ENCODE measurements at regions not wholly inside any gene's neighbourhood (a gene's known extent, or its start where the extent isn't known, plus 50 kb on each side); places are given as distances from the start of the nearest gene placed in this dataset.
"Not testable (repeated sequence)": the region's sequence is repeated elsewhere in the genome, so short reads cannot be mapped to it uniquely, and the experiment has no call there.

DNA sequence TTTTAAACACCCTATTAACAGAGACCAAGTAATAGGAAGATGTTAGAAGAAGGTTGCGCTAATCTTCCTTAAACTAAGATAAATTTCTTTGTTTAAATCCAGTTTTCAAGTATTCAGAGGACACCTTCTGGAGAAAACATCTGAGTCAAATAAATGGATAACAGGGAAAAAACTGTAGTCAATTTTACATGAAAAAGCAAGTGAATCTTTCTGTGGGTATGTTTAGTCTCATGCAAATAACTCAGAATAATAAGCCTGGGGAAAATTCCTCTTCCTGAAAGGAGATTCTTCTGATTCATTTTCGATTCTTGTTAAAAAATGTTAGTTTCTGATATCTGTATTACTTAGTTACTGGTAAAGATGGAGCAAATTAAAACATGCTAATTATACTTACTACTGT is 145.5 kb downstream of the CTH start:
- no peak for DNase-seq (ENCODE audit: low spot score)

DNA sequence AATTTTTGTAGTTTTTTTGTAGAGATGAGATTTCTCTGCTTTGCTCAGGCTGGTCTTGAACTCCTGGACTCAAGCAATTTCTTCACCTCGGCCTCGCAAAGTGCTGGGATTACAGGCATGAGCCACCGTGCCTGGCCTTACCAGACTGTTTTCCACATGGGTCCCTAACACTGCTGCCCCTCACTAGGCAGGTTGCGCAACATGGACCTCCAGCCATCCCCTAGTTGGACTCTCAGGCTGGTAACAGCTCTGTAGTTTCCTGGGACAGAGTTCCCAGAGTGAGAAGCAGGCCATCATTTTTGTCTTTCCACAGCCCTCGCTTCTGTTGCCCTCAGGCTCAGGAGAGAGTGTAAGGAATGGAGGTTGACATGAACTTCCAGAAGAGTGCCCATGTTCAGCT is 156.1 kb downstream of the CTH start:
- no peak for DNase-seq (ENCODE audit: low spot score)

DNA sequence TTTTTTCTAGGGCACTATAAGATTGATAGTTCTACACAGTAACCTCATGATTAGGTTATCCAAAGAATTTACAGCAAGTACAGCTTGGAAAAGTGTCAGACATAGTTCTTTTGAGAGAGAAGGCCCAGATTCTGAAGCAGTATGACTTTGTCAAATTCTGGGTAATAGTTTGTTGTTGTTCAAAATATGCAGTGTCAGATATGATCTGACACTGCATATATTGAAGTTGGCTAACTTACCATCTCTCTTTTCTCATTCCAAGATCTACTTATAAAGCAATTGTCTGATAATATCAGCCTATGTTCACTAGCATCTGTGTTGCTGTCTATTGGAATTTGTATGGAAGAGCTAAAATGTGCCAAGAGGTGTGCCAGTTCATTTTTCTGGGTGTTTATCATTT is 160.1 kb downstream of the CTH start:
- DNase-seq (ENCODE audit: low spot score), result no peak

DNA sequence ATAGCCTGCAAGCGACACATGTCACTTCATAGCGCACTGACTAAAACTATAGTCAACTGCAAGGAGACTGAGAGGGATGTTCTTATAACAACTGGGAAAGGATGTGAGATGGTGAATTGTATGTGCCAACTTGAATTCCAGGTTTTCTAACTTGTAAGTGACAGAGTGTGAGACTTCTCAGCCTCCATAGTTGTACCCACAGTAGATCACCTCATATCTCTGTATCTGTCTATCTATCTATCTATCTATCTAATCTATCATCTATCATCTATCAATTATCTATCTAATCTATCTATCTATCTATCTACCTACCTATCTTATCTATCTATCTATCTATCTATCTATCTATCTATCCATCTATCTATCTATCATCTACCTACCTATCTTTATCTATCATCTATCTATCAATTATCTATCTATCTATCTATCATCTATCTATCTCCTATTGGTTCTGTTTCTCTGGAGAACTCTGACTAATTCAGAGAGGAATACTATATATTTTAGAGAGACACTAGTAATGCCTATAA is 162.3 kb downstream of the CTH start:
- no peak for DNase-seq (ENCODE audit: low spot score)

DNA sequence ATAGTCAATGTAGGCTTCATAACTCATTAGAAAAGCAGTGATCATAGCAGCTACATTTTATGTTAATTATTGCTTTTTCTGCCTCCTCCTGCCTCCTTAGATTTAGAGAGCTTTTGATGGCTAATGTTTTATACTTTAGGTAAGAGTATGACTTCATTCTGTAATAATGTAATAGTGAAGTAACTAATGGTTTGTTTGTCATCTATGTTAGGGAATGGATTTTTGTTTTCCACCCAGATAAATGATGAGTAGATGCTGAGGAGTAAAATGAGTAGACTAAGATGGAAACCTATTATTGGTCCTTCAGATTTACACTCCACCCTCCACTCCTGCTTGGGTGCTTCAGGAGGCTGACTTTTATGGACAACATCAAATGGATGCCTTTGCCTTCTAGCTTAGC is 170.6 kb downstream of the CTH start:
- DNase-seq (ENCODE audit: low spot score), result no peak

DNA sequence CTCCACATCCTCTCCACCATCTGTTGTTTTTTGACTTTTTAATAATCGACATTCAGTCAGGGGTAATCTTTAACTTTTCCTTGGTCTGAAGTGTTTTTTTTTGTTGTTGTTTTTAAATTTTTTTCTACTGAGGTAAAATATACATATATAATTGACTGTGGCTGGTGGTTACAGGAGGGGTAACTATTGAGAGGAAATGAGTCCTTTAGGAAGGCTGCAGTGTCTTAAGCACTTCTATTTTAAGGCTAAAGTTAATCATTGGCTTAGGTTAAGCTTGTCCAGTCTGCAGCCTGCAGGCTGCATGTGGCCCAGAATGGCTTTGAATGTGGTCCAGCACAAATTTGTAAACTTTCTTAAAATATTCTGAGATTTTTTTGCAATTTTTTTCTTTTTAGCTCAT is 172.5 kb downstream of the CTH start:
- no peak for DNase-seq (ENCODE audit: low spot score)

DNA sequence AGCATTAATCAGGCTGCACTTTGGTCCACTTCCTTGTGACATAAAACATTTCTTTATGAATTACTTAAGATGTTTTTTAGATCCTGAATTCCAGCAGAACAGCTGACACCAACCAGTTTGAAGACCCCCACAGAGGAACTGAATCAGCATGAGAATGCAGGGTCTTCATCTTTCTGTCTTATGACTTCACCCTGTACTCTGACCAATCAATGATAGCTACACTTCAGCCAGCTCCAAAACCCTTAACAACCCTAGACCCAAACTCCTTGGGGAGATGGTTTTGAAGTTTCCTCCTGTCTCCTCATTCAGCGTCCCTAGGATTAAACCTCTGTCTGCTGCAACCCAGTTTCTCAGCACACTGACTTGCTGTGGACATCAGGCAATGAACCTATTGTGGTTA is 175.0 kb downstream of the CTH start:
- no peak for DNase-seq (ENCODE audit: low spot score)

DNA sequence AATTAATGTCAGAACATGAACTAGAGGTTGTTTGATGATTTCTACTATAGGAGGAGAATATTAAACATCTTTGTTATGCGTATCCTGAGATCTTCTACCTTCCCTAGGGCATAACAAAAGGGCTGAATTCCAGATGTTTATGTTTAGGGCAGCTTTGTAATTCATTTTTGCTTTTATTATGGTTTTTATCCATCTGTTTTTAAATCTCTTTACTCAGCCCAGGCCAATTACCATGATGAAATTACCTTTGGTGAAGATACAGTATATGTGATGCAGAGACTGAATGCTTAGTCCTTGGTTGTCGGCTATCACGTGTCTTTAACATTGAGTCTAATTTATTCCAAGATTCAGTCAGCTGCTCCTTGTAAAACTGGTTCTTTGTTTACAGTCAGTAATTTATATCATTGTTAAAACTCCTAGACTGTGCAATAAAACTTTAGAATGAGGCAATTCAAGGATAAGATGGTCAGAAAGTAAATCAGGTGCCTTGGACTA is 176.9 kb downstream of the CTH start:
- no peak for DNase-seq (ENCODE audit: low spot score)

DNA sequence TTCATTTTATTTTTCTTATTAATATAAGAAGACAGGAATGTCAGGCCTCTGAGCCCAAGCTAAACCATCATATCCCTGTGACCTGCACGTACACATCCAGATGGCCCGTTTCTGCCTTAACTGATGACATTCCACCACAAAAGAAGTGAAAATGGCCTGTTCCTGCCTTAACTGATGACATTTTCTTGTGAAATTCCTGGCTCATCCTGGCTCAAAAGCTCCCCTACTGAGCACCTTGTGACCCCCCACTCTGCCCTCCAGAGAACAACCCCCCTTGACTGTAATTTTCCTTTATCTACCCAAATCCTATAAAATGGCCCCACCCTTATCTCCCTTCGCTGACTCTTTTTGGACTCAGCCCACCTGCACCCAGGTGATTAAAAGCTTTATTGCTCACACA is 182.5 kb downstream of the CTH start:
- not testable (repeated sequence) for DNase-seq (ENCODE audit: low spot score)

DNA sequence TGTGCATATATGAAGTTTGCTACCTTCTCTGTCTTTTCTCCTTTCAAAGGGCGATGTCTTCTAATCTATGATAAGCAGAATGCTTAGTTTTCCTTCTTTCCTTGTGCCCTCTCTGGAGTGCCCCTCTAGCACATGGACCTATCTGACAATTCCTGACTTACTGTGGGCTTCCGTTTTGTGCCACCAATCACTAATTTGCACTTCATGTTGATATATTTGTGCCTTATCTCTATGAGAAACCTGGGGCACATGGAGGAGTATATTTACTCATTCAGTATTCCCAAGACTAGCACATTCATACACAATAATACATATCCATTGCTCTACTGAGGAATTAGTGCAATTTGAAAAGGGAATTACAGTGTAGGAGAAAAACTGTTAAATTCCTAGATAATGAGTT is 197.7 kb downstream of the CTH start:
- no peak for DNase-seq (ENCODE audit: low spot score)

DNA sequence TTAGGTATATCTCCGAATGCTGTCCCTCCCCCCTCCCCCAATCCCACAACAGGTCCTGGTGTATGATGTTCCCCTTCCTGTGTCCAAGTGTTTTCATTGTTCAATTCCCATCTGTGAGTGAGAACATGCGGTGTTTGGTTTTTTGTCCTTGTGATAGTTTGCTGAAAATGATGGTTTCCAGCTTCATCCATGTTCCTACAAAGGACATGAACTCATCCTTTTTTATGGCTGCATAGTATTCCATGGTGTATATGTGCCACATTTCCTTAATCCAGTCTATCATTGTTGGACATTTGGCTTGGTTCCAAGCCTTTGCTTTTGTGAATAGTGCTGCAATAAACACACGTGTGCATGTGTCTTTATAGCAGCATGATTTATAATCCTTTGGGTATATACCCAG is 199.1 kb downstream of the CTH start:
- DNase-seq (ENCODE audit: low spot score), result not testable (repeated sequence)

DNA sequence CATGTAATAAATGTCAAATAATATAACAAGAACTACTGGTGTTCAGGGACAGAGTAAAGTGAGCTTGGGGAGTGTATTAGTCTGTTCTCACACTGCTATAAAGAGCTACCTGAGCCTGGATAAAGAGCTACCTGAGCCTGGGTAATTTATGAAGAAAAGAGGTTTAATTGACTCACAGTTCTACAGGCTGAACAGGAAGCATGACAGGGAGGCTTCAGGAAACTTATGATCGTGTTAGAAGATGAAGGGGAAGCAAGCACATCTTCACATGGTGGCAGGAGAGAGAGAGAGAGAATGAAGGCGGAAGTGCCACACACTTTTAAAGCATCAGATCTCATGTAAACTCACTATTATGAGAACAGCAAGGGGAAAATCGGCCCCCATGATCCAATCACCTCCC is 205.9 kb downstream of the CTH start:
- DNase-seq (ENCODE audit: low spot score), result no peak

DNA sequence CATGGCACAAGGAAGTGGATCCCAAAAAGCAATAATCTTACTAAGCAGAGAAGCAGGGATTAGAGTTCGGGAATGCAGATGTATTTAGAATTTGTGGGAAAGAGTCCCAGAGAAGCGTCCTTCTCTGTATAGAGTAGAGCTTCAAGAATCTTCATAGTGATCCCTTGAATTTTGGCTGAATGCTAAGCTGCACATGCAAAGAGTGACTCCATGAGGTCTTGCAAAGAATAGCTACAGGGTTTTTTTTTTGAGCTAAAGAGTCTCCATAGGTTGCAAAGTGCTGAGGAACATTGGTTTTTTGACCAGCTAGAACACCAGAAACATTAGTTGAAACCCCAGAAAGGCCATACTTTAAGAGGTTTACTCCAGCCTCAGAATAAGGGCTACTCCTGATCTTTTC is 206.7 kb downstream of the CTH start:
- DNase-seq (ENCODE audit: low spot score), result no peak

DNA sequence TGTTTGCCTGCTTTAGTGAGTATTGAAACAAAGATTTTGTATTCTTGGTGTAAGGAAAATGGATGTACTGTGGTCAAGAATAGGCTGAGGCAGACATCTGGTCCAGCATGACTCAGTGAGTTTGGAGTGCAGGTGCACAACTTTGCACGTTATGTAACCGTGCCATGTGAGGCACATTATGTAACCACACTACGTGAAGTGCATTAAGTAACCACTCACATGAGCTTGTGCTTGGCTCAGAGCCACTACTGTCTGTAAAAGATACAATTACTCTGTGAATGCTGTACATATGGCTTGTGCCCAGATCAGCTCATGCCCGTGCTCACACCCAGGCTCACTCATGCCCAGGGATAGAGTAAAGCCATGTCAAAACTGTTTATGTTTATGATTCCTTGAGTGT is 216.8 kb downstream of the CTH start:
- no peak for DNase-seq (ENCODE audit: low spot score)

DNA sequence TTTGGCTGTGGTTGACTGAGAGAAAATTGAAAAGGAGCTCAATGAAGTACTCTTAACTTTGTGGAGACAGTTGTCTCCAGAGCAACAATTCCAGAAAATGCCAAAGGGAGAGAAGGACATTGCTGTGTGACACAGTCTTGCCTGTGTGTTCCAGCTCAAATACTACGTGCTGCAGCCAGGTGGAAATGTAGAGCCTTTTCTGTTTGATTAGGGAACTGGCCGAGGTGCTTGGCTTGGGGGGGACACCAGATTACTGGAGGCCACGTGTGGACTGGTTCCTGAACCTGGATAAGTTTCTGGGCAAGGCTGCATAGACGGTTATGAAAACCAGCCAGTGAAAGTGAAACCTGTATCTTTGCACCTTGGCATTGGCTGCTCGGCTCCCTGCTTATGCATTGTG is 217.9 kb downstream of the CTH start:
- DNase-seq (ENCODE audit: low spot score), result no peak

DNA sequence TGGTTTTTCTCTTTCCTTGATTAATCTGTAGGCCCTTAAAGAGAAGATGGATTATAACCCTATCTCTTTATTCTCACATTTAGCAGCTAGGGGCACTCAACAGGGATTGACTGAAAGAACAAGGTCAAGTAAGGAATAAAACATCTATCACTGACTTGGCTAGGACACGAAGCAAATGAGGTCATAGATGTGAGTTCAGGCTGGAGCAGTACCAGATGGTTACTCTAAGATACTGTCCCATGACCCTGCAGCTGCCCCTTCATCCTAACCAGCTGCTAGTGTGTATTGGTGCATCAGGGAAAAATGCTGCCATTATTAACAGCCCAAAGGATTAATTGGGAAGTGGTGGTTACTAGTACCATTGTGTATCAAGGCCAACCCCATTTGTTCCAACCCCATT is 221.9 kb downstream of the CTH start:
- DNase-seq (ENCODE audit: low spot score), result no peak

DNA sequence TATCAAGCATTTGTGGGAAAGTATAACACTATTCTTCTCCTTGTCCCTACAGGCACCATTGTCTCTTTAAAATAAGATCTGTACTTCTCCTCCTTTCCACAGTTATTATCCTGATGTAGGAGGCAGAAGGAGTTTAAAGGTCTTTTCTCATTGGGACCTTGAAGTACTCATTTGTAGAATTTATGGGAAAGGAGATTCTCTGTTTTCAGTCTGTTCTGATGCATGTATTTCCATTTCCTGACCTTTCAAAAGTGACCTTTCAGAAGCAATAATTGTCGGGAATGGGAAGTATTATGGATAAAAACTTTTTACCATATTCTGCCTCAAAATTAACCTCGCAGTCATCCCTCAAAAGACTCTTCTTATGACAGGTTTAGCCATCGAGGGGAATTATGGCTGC is 224.8 kb downstream of the CTH start:
- DNase-seq (ENCODE audit: low spot score), result no peak

DNA sequence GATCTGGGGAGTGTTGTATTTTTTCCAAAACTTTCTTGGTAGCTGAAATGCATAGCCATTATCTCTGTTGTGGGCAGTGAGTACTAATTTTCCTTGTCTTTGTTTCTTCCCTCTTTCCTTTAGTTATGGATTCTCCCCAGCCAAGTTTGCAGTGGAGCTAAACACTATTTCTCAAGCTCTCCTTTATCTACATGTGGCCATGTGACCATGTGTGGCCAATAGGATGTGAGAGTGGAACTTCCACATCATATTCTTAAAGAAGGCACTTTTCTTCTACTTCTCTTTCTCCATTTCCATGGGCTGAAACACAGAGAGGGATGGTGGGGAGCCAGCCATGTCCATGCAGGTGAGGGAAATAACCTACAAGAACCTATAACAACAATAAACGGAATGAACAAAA is 230.8 kb downstream of the CTH start:
- DNase-seq (ENCODE audit: low spot score), result no peak

DNA sequence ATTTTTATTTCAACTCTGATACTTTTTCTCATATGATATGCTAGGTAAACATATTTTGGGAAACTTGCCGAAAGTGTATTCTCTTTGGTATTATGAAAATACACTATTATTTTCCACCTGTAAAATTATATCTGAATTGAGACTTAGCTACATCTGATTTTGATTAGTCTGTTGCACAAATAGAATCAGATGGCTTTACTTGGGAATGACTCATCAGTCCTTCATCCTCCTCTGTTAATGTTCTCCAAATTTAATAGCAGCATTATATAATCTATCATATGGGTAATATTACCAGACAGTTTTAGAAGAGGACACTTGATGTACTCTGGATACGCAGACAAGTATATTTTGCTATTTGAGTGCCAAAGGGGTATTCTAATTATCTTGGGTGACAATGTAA is 245.3 kb downstream of the CTH start:
- no peak for DNase-seq (ENCODE audit: low spot score)

DNA sequence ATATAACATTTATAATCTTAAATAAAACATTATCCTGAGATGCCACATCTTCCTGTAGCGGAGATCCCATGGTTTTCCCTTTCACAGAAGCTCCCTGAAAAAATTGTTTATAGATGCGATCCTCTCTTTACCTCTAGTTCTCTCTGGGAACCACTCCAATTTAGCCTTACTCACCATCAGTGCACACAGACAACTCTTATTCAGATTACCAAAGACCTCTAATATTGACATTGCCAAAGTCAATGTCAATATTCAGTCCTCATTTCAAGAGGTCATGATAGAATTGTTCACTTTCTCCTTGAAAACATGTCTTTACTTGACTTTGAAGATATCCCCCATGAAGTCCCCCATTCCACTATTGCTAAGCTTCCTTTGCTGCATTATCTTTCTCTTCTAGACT is 248.8 kb downstream of the CTH start:
- DNase-seq (ENCODE audit: low spot score), result no peak

DNA sequence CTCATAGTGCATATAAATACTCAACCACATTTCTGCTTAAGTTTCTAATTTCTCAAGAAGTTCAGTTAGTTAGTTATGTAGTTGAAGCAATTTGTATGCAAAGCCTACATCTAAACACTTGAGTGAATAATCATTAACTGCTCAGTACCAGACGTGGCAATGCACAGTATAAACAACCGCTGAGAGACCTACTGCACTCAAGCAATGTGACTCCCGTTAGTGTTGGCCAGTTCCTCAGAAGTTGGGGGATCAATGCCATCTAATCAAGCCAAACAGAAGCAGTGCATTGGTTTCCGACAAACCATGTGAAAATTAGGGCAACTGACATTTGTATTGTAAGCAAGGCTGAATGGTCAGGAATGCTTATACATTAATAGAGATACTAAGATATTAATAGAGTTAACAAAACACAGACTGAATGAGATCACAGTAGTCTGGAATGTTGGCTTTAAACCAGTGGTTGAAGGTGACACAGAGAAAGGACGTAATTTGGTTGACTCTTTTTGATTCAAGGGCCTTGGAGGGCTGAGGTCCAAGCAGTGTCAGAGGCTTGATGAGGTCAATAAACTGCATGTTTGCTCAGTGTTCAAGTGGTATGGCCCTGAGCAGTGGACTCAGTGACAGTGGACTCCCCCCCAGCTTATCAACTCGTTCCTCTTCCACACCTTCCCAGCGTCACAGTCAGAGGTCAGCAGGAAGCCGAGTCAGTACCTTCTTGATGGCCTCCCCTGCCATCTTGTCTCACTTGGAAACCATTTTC is 255.5 kb downstream of the CTH start:
- no peak for DNase-seq (ENCODE audit: low spot score)

DNA sequence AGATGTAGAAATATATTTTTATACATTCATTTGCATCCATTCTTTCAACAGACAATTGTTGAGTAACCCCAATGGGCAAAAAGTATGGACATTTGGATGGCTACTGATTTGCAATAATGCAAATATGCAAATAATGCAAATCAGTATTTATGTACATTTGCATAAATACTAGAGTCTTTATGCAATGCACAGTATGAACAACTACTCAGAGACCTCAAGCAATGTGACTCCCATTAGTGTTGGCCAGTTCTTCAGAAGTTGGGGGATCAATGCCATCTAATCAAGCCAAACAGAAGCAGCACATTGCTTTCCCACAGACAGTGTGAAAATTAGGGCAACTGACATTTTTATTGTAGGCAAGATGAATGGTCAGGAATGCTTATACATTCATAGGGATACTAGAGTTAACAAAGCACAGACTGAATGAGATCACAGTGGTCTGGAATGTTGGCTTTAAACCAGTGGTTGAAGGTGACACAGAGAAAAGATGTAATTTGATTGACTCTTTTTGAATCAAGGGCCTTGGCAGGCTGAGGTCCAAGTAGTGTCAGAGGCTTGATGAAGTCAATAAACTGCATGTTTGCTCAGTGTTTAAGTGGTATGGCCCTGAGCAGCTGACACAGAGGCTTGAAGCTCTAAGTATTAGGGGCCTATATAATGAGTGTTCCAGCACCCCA is 256.6 kb downstream of the CTH start:
- DNase-seq (ENCODE audit: low spot score), result no peak

DNA sequence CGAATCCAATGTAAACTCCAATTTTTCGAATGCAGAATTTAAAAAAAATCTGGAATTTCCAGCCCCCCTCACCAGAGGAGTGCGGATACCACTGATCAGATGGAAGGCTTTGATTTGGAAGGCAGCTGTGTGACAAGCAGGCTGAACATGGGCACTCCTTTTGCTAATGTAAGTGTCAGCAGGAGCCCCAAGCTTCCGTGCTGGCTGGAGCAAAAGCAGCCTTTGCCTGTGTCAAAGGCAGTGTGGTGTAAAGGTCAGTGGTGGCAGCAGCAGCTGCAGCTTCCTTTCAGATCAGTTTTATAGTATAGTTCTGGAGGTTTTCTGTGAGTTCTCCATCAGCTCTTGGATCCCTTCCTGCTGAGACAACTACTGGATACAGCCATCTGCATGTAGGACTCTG is 259.9 kb downstream of the CTH start:
- no peak for DNase-seq (ENCODE audit: low spot score)

DNA sequence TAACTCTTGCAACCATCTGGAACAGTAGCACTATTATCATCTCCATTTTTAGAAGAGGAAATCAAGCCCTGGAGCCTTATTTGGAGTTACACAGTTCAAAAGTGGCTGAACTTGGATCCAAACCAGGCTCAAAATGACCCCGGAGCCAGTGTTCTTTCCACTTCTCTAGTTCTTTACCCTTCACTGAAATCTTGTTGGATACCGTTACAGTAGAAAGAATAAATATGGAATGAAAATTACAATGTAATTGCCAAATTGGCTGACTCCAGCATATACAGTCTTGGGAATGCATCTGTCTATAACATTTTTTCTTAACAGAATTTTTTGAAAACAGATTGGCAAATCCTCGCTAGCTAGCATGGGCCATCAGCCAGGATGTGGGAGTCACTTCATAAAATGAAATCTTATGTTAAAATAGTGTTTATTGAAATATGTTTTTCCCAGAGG is 261.4 kb downstream of the CTH start:
- no peak for DNase-seq (ENCODE audit: low spot score)

All from hematopoietic multipotent progenitor cell treated with erythropoietin and hydrocortisone succinate and interleukin-3 and kit ligand, for 15 days (in vitro differentiated cells).